ENCODE measurements at regions not wholly inside any gene's neighbourhood (a gene's known extent, or its start where the extent isn't known, plus 50 kb on each side); places are given as distances from the start of the nearest gene placed in this dataset.

- TF ChIP-seq CTCF (IDR thresholded peaks at IDR 0.05 in 4 of 5, conservative IDR thresholded peaks at IDR 0.05 in 1 of 5) (no peak), POLR2A (IDR thresholded peaks at IDR 0.05) (no peak)
Observed at GRCh38 chr4:145295122-145295521, 114.7 kb upstream of the OTUD4 start.

Data from gastrocnemius medialis (tissue), 4 donors.